ENCODE measurements at regions not wholly inside any gene's neighbourhood (a gene's known extent, or its start where the extent isn't known, plus 50 kb on each side); places are given as distances from the start of the nearest gene placed in this dataset.

GRCh38 chr5:173782671-173783101 is 105.5 kb upstream of the CPEB4 start:
- no peak for TF ChIP-seq ZNF512 (CRISPR knock-in tag; IDR thresholded peaks at IDR 0.05; ENCODE audit: borderline replicate concordance)
- TF ChIP-seq NFATC4 (CRISPR knock-in tag; IDR thresholded peaks at IDR 0.05) = no peak
- TF ChIP-seq PRDM15 (CRISPR knock-in tag; IDR thresholded peaks at IDR 0.05) = no peak
- TF ChIP-seq USF2 (CRISPR knock-in tag; IDR thresholded peaks at IDR 0.05) = no peak
- no peak for TF ChIP-seq ATF1 (CRISPR knock-in tag; IDR thresholded peaks at IDR 0.05)
- no peak for TF ChIP-seq GTF2I (CRISPR knock-in tag; conservative IDR thresholded peaks at IDR 0.05)
- no peak for TF ChIP-seq NFE2L1 (CRISPR knock-in tag; IDR thresholded peaks at IDR 0.05)
- no peak for TF ChIP-seq NR2C2 (CRISPR knock-in tag; IDR thresholded peaks at IDR 0.05)
- TF ChIP-seq AFF4 (CRISPR knock-in tag; IDR thresholded peaks at IDR 0.05; ENCODE audit: borderline replicate concordance) = no peak
- no peak for TF ChIP-seq ATF6 (CRISPR knock-in tag; IDR thresholded peaks at IDR 0.05)
- no peak for TF ChIP-seq NR1H2 (CRISPR knock-in tag; IDR thresholded peaks at IDR 0.05)
- no peak for TF ChIP-seq RELA (CRISPR knock-in tag; IDR thresholded peaks at IDR 0.05; ENCODE audit: borderline replicate concordance)
- TF ChIP-seq MLX (CRISPR knock-in tag; IDR thresholded peaks at IDR 0.05) = no peak
- no peak for TF ChIP-seq ETV6 (CRISPR knock-in tag; IDR thresholded peaks at IDR 0.05)
- TF ChIP-seq ATF2 (CRISPR knock-in tag; IDR thresholded peaks at IDR 0.05; ENCODE audit: borderline replicate concordance, low read depth) = no peak
- TF ChIP-seq ZNF671 (CRISPR knock-in tag; IDR thresholded peaks at IDR 0.05) = no peak
- no peak for TF ChIP-seq FOXP4 (CRISPR knock-in tag; IDR thresholded peaks at IDR 0.05)
- no peak for TF ChIP-seq CDX4 (CRISPR knock-in tag; IDR thresholded peaks at IDR 0.05; ENCODE audit: borderline replicate concordance)
- TF ChIP-seq NR3C1 (CRISPR knock-in tag; conservative IDR thresholded peaks at IDR 0.05; ENCODE audit: low read depth) = no peak
- TF ChIP-seq RORB (CRISPR knock-in tag; IDR thresholded peaks at IDR 0.05) = no peak
- Mint-ChIP-seq H3K27me3 (ENCODE audit: low read depth) (peaks cover 5% of the 10 kb centered on the region), H3K9me3 (no peaks in the 10 kb centered on the region), H3K4me3 (no peak overlapping the region), H3K36me3 (no peaks in the 10 kb centered on the region), H3K4me1 (peaks cover 28% of the 10 kb centered on the region), H3K27ac (no peak overlapping the region)
- ChIA-PET POLR2A (no interaction called here), CTCF (no interaction called here)
- ATAC-seq (no peak), DNase-seq (ENCODE audit: low spot score) (no peak)

All from WTC11 (cell line).